ENCODE measurements at regions not wholly inside any gene's neighbourhood (a gene's known extent, or its start where the extent isn't known, plus 50 kb on each side); places are given as distances from the start of the nearest gene placed in this dataset.

DNA sequence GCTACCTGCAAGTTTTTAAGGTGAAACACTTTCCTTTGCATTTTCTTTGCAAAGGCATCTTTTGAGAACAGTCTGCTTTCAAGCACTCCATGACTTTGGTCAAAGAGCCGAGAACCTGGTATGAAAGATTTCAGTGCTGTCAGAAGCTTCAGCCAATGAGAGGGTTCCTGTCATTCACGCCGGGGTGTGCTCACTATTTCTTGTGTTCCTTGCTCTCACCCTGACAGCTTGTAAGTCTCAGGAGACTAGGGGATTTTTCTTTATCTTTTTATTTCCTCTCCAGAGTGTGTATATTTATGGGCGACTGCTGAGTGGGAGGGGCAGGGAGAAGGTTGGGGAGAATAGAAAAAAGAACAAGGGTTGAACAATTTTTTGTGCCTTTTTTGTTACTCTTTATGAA lies 334.0 kb downstream of the PSAT1 start:
- no peak overlapping the region for H3K4me3 Mint-ChIP-seq
- no peak for DNase-seq
- Histone ChIP-seq H3K4me1 (ENCODE audit: control insufficient read depth in 1 of 2, insufficient read depth in 2 of 2, low read length in 2 of 2) (no peaks in the 10 kb centered on the region), H3K27me3 (ENCODE audit: control insufficient read depth in 2 of 2, insufficient read depth in 2 of 2, low read length in 2 of 2) (no peaks in the 10 kb centered on the region), H3K27ac (ENCODE audit: low read depth in 1 of 2, low read length in 2 of 2) (no peak overlapping the region), H3K9me3 (replicated peaks in 1 of 2; ENCODE audit: control insufficient read depth in 1 of 2, insufficient read depth in 1 of 2, low read length in 2 of 2) (no peaks in the 10 kb centered on the region), H4K20me1 (ENCODE audit: insufficient read depth, low read length) (no peaks in the 10 kb centered on the region), H3K36me3 (replicated peaks in 1 of 2; ENCODE audit: control insufficient read depth in 1 of 2, insufficient read depth in 2 of 2, low read length in 2 of 2) (no peaks in the 10 kb centered on the region), H3K4me3 (replicated peaks in 1 of 3; ENCODE audit: low read depth in 2 of 3, low read length in 3 of 3) (no peak overlapping the region), H3K79me2 (ENCODE audit: insufficient read depth, low read length) (no peaks in the 10 kb centered on the region), H3K4me2 (replicated peaks; ENCODE audit: extremely low read depth, low read length, poor library complexity, severe bottlenecking) (no peak overlapping the region), H2AFZ (ENCODE audit: insufficient read depth, low read depth, low read length, poor library complexity, severe bottlenecking) (no peak overlapping the region), H3K9ac (ENCODE audit: insufficient read depth, low read length, poor library complexity, severe bottlenecking) (no peak overlapping the region)
- intact Hi-C loops (cut with micrococcal nuclease), result no loop called here
- no peaks in the 10 kb centered on the region for H3K4me1 Mint-ChIP-seq
- no peaks in the 10 kb centered on the region for H3K36me3 Mint-ChIP-seq
- peaks cover 4 to 6% (median 5%) of the 10 kb centered on the region in 3 donors for H3K27me3 Mint-ChIP-seq (ENCODE audit: low read depth in 3 of 3)
- H3K9me3 Mint-ChIP-seq, result peaks cover 0 to 3% (median 2%) of the 10 kb centered on the region in 7 donors
- H3K27ac Mint-ChIP-seq, result no peak overlapping the region
- WGBS (ENCODE audit: insufficient coverage), result 80% methylated on average over 1 of the region's 4 CpGs
- TF ChIP-seq, protein P1, sequence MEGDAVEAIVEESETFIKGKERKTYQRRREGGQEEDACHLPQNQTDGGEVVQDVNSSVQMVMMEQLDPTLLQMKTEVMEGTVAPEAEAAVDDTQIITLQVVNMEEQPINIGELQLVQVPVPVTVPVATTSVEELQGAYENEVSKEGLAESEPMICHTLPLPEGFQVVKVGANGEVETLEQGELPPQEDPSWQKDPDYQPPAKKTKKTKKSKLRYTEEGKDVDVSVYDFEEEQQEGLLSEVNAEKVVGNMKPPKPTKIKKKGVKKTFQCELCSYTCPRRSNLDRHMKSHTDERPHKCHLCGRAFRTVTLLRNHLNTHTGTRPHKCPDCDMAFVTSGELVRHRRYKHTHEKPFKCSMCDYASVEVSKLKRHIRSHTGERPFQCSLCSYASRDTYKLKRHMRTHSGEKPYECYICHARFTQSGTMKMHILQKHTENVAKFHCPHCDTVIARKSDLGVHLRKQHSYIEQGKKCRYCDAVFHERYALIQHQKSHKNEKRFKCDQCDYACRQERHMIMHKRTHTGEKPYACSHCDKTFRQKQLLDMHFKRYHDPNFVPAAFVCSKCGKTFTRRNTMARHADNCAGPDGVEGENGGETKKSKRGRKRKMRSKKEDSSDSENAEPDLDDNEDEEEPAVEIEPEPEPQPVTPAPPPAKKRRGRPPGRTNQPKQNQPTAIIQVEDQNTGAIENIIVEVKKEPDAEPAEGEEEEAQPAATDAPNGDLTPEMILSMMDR (IDR thresholded peaks at IDR 0.05), result no peak

DNA sequence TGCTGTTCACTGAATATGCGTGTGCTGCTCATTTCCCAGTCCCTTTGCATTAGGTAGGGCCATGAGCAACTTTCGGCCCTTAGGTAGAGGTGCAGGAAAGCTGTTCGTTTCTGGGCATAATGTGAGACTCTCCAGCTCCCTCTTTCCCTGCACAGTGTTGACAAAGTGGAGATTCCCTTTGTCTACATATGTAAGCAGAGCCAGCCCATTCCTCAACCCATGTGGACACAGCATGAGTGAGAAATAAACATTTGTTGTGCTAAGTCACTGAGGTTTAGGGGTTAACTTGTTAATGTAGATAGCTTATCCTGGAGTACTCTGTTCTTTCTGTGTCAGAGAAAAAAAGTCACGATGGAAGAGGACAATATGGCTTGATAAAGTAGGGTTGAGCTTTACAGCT lies 343.8 kb downstream of the PSAT1 start:
- no peak overlapping the region for H3K27ac Mint-ChIP-seq
- intact Hi-C loops (cut with micrococcal nuclease), result no loop called here
- H3K4me1 ChIP-seq (ENCODE audit: control insufficient read depth in 1 of 2, insufficient read depth in 2 of 2, low read length in 2 of 2), result no peaks in the 10 kb centered on the region
- no peak for DNase-seq
- H4K20me1 ChIP-seq (ENCODE audit: insufficient read depth, low read length), result no peaks in the 10 kb centered on the region
- H3K4me2 ChIP-seq (replicated peaks; ENCODE audit: extremely low read depth, low read length, poor library complexity, severe bottlenecking), result no peak overlapping the region
- H3K4me3 Mint-ChIP-seq, result no peak overlapping the region
- no peak overlapping the region for H3K4me3 ChIP-seq (replicated peaks in 1 of 3; ENCODE audit: low read depth in 2 of 3, low read length in 3 of 3)
- peaks cover 0 to 5% (median 4%) of the 10 kb centered on the region in 7 donors for H3K9me3 Mint-ChIP-seq
- H3K27me3 ChIP-seq (ENCODE audit: control insufficient read depth in 2 of 2, insufficient read depth in 2 of 2, low read length in 2 of 2), result no peaks in the 10 kb centered on the region
- no peak overlapping the region for H3K27ac ChIP-seq (ENCODE audit: low read depth in 1 of 2, low read length in 2 of 2)
- H3K36me3 Mint-ChIP-seq, result no peaks in the 10 kb centered on the region
- H3K27me3 Mint-ChIP-seq (ENCODE audit: low read depth in 3 of 3), result peaks cover 0 to 4% (median 3%) of the 10 kb centered on the region in 3 donors
- no peaks in the 10 kb centered on the region for H3K36me3 ChIP-seq (replicated peaks in 1 of 2; ENCODE audit: control insufficient read depth in 1 of 2, insufficient read depth in 2 of 2, low read length in 2 of 2)
- TF ChIP-seq, protein P1 (IDR thresholded peaks at IDR 0.05), result no peak
- H2AFZ ChIP-seq (ENCODE audit: insufficient read depth, low read depth, low read length, poor library complexity, severe bottlenecking), result no peak overlapping the region
- no peaks in the 10 kb centered on the region for H3K79me2 ChIP-seq (ENCODE audit: insufficient read depth, low read length)
- no CpG with 5 or more reads among the region's 4 CpGs for WGBS (ENCODE audit: insufficient coverage)
- no peak overlapping the region for H3K9ac ChIP-seq (ENCODE audit: insufficient read depth, low read length, poor library complexity, severe bottlenecking)
- H3K4me1 Mint-ChIP-seq, result no peaks in the 10 kb centered on the region
- H3K9me3 ChIP-seq (replicated peaks in 1 of 2; ENCODE audit: control insufficient read depth in 1 of 2, insufficient read depth in 1 of 2, low read length in 2 of 2), result no peaks in the 10 kb centered on the region

All from CD14-positive monocyte (primary cell).